Stomach (tissue), 4 donors: ENCODE measurements at regions not wholly inside any gene's neighbourhood (a gene's known extent, or its start where the extent isn't known, plus 50 kb on each side); places are given as distances from the start of the nearest gene placed in this dataset.

ENCODE experiments used
- CTCF ChIP-seq, 7 experiments: fragments of 450-650 bp in 4 of 7; fragments of 200-600 bp in 3 of 7; sonication (generic) in 3 of 7; IDR thresholded peaks; one replicate each; pipeline ENCODE4 v1.5.1; 2016 to 2019; ENCODE audit warnings: antibody characterized with exemption in 7 of 7, control low read depth in 2 of 7, mild to moderate bottlenecking in 1 of 7
- POLR2A ChIP-seq, 4 donors: fragments of 450-650 bp; IDR thresholded peaks; one replicate each; pipeline ENCODE4 v1.6.1; 2016; ENCODE audit warnings: antibody characterized with exemption in 4 of 4, control low read depth in 2 of 4, mild to moderate bottlenecking in 1 of 4, moderate library complexity in 1 of 4
- POLR2AphosphoS5 ChIP-seq, 3 donors: sonication (generic); formaldehyde crosslinking; IDR thresholded peaks; one replicate each; pipeline ENCODE4 v1.6.1; 2016; ENCODE audit warnings: antibody characterized with exemption in 3 of 3

GRCh38 chr7:45421806-45422205, 152.4 kb upstream of the ADCY1 start:
- no peak for TF ChIP-seq CTCF (IDR thresholded peaks at IDR 0.05)
- TF ChIP-seq POLR2A (IDR thresholded peaks at IDR 0.05): no peak
- no peak for TF ChIP-seq POLR2AphosphoS5 (IDR thresholded peaks at IDR 0.05)
